MCF 10A (cell line): ENCODE measurements at regions not wholly inside any gene's neighbourhood (a gene's known extent, or its start where the extent isn't known, plus 50 kb on each side); places are given as distances from the start of the nearest gene placed in this dataset.

Experiments used
- BruUV-seq: library from RNA; stranded (reverse); fragments of 400-500 nt; replicated peaks from 2 replicates; lab custom pipeline; 2021; lab: Mats Ljungman, UMichigan
- CTCF ChIA-PET: fragments of 300-600 bp; sonication (Branson Sonifier 250); formaldehyde crosslinking; extraction: SDS; loops from one replicate; lab custom pipeline; 2021; ENCODE audit warnings: antibody characterized with exemption, inconsistent platforms; lab: Yijun Ruan, JAX
- POLR2A ChIA-PET: fragments of 300-600, 350-650 bp; sonication (Branson Sonifier 250); formaldehyde crosslinking; extraction: SDS; loops from one replicate; lab custom pipeline; 2020; ENCODE audit warnings: antibody characterized with exemption, inconsistent platforms; lab: Yijun Ruan, JAX
- DNase-seq: peaks from one replicate; pipeline ENCODE4 v3.0.0-alpha.2; 2018; ENCODE audit not compliant: unreplicated experiment
- H3K27ac Mint-ChIP-seq: one replicate; pipeline ENCODE4 v1.8.0; 2022; ENCODE audit warnings: mild to moderate bottlenecking, low read depth, mixed read lengths; ENCODE audit not compliant: unreplicated experiment
- H3K27me3 Mint-ChIP-seq: one replicate; pipeline ENCODE4 v1.8.0; 2022; ENCODE audit warnings: mixed read lengths; ENCODE audit not compliant: insufficient read depth, unreplicated experiment
- H3K36me3 Mint-ChIP-seq: one replicate; pipeline ENCODE4 v1.8.0; 2022; ENCODE audit warnings: mild to moderate bottlenecking, moderate library complexity, mixed read lengths; ENCODE audit not compliant: insufficient read depth, unreplicated experiment
- H3K4me1 Mint-ChIP-seq: one replicate; pipeline ENCODE4 v1.8.0; 2022; ENCODE audit warnings: mixed read lengths; ENCODE audit not compliant: insufficient read depth, unreplicated experiment
- H3K4me3 Mint-ChIP-seq: one replicate; pipeline ENCODE4 v1.8.0; 2022; ENCODE audit warnings: mild to moderate bottlenecking, moderate library complexity, mixed read lengths; ENCODE audit not compliant: unreplicated experiment
- H3K9me3 Mint-ChIP-seq: one replicate; pipeline ENCODE4 v1.8.0; 2022; ENCODE audit warnings: mixed read lengths; ENCODE audit not compliant: unreplicated experiment
- intact Hi-C: fragments of 100-400 bp; cut with micrococcal nuclease; formaldehyde crosslinking; loops from 2 replicates; pipeline ENCODE4 v1.14.1; 2022
- TF ChIP-seq, protein P1 (sequence below): fragments of 200-600 bp; IDR thresholded peaks from one replicate; pipeline ENCODE4 v1.8.0; 2022; ENCODE audit warnings: antibody characterized with exemption, mild to moderate bottlenecking; ENCODE audit not compliant: unreplicated experiment

DNA sequence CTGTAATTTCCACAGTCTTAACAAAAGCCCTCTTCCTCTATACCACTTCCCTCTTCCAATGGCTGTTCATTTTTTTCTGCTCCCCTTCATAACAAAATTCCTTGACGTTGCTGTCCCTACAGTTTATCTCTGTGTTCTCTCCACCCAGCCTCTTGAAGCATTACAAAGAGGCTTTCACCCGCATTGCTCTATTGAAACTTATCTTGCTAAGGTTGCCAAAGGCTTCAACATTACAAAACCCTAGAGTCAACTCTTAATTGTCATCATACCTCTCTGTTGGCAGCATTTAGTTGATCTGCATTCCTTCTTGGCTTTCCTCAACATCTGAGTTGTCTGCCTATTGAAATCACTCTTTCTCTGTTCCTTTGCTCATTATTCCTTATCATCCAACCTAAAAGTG, 1055.7 kb downstream of the JRKL start:
- Mint-ChIP-seq H3K4me3 (no peak overlapping the region), H3K36me3 (no peaks in the 10 kb centered on the region), H3K27me3 (peaks cover 57% of the 10 kb centered on the region), H3K4me1 (no peaks in the 10 kb centered on the region), H3K27ac (no peak overlapping the region), H3K9me3 (peaks cover 2% of the 10 kb centered on the region)
- ChIA-PET CTCF (interaction anchor here (0.6 kb wide), 1 partner anchor 1973 kb away, joined by 3 read pairs; no protein-coding TSS in a partner anchor), POLR2A (no interaction called here)
- intact Hi-C loops, result no loop called here
- TF ChIP-seq, protein P1, sequence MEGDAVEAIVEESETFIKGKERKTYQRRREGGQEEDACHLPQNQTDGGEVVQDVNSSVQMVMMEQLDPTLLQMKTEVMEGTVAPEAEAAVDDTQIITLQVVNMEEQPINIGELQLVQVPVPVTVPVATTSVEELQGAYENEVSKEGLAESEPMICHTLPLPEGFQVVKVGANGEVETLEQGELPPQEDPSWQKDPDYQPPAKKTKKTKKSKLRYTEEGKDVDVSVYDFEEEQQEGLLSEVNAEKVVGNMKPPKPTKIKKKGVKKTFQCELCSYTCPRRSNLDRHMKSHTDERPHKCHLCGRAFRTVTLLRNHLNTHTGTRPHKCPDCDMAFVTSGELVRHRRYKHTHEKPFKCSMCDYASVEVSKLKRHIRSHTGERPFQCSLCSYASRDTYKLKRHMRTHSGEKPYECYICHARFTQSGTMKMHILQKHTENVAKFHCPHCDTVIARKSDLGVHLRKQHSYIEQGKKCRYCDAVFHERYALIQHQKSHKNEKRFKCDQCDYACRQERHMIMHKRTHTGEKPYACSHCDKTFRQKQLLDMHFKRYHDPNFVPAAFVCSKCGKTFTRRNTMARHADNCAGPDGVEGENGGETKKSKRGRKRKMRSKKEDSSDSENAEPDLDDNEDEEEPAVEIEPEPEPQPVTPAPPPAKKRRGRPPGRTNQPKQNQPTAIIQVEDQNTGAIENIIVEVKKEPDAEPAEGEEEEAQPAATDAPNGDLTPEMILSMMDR, result no peak
- BruUV-seq, result no TSS peak
- no peak for DNase-seq

DNA sequence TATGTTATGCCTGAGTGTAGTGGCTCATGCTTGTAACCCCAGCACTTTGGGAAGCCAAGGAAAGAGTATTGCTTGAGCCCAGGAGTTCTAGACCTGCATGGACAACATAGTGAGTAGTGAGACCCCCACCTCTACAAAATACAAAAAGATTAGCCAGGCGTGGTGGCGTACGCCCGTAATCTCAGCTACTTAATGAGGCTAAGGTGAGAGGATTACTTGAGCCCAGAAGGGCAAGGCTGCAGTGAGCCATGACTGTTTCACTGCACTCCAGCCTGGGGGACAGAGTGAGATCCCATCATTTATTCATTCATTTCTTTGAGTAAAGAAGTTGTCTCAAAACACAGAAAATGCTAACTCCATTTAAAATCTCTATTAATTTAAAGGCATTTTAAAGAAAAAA, 1061.6 kb downstream of the JRKL start:
- intact Hi-C loops, result loop anchor here (10.0 kb wide), 2 partner anchors 987 to 1563 kb away; no protein-coding TSS in a partner anchor
- no peaks in the 10 kb centered on the region for H3K9me3 Mint-ChIP-seq
- H3K4me1 Mint-ChIP-seq, result no peaks in the 10 kb centered on the region
- H3K27me3 Mint-ChIP-seq, result peaks cover 44% of the 10 kb centered on the region
- H3K27ac Mint-ChIP-seq, result no peak overlapping the region
- ChIA-PET POLR2A (no interaction called here), CTCF (no interaction called here)
- no peak overlapping the region for H3K4me3 Mint-ChIP-seq
- TF ChIP-seq, protein P1, result no peak
- no TSS peak for BruUV-seq
- DNase-seq, result no peak
- H3K36me3 Mint-ChIP-seq, result no peaks in the 10 kb centered on the region

DNA sequence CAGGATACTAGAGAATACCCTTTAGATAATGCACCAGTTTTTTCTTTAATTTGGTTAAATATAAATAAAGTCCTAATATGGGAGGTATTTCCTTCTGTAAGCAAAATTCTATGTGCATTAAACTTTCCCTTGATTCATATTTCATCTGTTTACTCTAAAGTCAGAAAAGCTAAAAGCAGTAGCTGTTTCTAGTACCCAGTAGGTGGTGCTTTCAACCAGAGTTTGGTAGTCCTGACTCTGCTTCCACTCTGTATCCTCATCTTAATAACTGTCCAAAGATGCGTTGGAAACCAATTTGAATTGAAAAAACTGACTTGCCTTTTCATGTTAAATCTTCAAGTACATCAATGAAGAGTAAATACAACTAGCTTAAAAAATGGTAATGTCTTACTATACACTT, 1065.2 kb downstream of the JRKL start:
- CTCF ChIA-PET, result interaction anchor here (0.6 to 2.0 kb wide), 15 partner anchors 10 to 1560 kb away, joined by 3 to 9 read pairs (median 3); no protein-coding TSS in a partner anchor
- DNase-seq, result peak; percentile 18
- peaks cover 49% of the 10 kb centered on the region for H3K27me3 Mint-ChIP-seq
- H3K4me1 Mint-ChIP-seq, result no peaks in the 10 kb centered on the region
- POLR2A ChIA-PET, result no interaction called here
- H3K27ac Mint-ChIP-seq, result no peak overlapping the region
- TF ChIP-seq, protein P1, result peak; percentile 18
- H3K36me3 Mint-ChIP-seq, result no peaks in the 10 kb centered on the region
- no TSS peak for BruUV-seq
- intact Hi-C loops, result loop anchor here (10.0 kb wide), 2 partner anchors 990 to 1560 kb away; no protein-coding TSS in a partner anchor
- no peak overlapping the region for H3K4me3 Mint-ChIP-seq
- H3K9me3 Mint-ChIP-seq, result no peaks in the 10 kb centered on the region

DNA sequence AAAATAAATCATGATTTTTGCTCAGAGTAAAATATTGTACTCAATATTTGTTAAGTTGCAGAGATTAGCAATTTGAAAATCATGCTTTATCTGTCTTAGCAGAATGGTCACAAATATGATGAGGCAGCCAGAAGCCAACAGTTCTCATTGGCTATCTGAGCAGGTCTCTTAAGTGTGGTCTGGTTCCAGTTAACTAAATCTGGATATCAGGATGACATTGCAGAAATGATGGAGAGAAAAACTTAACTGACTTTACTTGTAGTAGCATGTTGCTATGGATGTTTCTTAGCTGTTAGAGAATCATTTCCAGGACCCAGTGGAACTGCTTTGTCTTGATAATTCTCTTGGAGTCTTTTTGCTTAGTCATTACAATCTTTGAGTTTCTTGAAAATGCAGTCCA, 1070.3 kb downstream of the JRKL start:
- ChIA-PET POLR2A (no interaction called here), CTCF (no interaction called here)
- Mint-ChIP-seq H3K4me3 (no peak overlapping the region), H3K36me3 (no peaks in the 10 kb centered on the region), H3K4me1 (no peaks in the 10 kb centered on the region), H3K9me3 (peaks cover 5% of the 10 kb centered on the region), H3K27me3 (peaks cover 34% of the 10 kb centered on the region), H3K27ac (no peak overlapping the region)
- intact Hi-C loops, result no loop called here
- BruUV-seq, result no TSS peak
- TF ChIP-seq, protein P1, result no peak
- no peak for DNase-seq
